ENCODE measurements at regions not wholly inside any gene's neighbourhood (a gene's known extent, or its start where the extent isn't known, plus 50 kb on each side); places are given as distances from the start of the nearest gene placed in this dataset.
A peak's percentile ranks its signal among the peaks of the same experiment; 100 is the strongest.

- no peak overlapping the region for H3K4me3 ChIP-seq
- H3K4me1 ChIP-seq (ENCODE audit: insufficient read depth): no peaks in the 10 kb centered on the region
- no peaks in the 10 kb centered on the region for H3K79me2 ChIP-seq (replicated peaks; ENCODE audit: insufficient read depth)
- no peak for TF ChIP-seq CREB1 (CRISPR knock-in tag; IDR thresholded peaks at IDR 0.05; ENCODE audit: low read depth)
- no peak for TF ChIP-seq ZNF114 (CRISPR knock-in tag; IDR thresholded peaks at IDR 0.05)
- no peak for TF ChIP-seq STAT1 (IDR thresholded peaks at IDR 0.05; ENCODE audit: unreplicated experiment)
- TF ChIP-seq ZNF462 (CRISPR knock-in tag; IDR thresholded peaks at IDR 0.05): no peak
- no peak for TF ChIP-seq CTCF (conservative IDR thresholded peaks at IDR 0.05; ENCODE audit: low read depth in 2 of 2)
- no peak for TF ChIP-seq ZNF331 (CRISPR knock-in tag; IDR thresholded peaks at IDR 0.05; ENCODE audit: low read depth)
- no peak for TF ChIP-seq POLR2AphosphoS5 (IDR thresholded peaks at IDR 0.05; ENCODE audit: low read depth)
- TF ChIP-seq NANOG (IDR thresholded peaks at IDR 0.05; ENCODE audit: borderline replicate concordance): no peak
- no peak for TF ChIP-seq ETS1 (IDR thresholded peaks at IDR 0.05)
- TF ChIP-seq, protein P1, sequence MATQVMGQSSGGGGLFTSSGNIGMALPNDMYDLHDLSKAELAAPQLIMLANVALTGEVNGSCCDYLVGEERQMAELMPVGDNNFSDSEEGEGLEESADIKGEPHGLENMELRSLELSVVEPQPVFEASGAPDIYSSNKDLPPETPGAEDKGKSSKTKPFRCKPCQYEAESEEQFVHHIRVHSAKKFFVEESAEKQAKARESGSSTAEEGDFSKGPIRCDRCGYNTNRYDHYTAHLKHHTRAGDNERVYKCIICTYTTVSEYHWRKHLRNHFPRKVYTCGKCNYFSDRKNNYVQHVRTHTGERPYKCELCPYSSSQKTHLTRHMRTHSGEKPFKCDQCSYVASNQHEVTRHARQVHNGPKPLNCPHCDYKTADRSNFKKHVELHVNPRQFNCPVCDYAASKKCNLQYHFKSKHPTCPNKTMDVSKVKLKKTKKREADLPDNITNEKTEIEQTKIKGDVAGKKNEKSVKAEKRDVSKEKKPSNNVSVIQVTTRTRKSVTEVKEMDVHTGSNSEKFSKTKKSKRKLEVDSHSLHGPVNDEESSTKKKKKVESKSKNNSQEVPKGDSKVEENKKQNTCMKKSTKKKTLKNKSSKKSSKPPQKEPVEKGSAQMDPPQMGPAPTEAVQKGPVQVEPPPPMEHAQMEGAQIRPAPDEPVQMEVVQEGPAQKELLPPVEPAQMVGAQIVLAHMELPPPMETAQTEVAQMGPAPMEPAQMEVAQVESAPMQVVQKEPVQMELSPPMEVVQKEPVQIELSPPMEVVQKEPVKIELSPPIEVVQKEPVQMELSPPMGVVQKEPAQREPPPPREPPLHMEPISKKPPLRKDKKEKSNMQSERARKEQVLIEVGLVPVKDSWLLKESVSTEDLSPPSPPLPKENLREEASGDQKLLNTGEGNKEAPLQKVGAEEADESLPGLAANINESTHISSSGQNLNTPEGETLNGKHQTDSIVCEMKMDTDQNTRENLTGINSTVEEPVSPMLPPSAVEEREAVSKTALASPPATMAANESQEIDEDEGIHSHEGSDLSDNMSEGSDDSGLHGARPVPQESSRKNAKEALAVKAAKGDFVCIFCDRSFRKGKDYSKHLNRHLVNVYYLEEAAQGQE (IDR thresholded peaks at IDR 0.05; ENCODE audit: unreplicated experiment): no peak
- no peak for TF ChIP-seq EZH2 (IDR thresholded peaks at IDR 0.05; ENCODE audit: low read depth, unreplicated experiment)
- no peak for TF ChIP-seq JUNB (IDR thresholded peaks at IDR 0.05; ENCODE audit: unreplicated experiment)
- TF ChIP-seq EZH2phosphoT487 (IDR thresholded peaks at IDR 0.05; ENCODE audit: unreplicated experiment): no peak
- ATAC-seq (no peak), DNase-seq (ENCODE audit: low spot score) (no peak)
- peak overlapping the region; percentile 72; the same call in 1 of the 2 replicates for H2AFZ ChIP-seq
- H3K4me1 Mint-ChIP-seq: peaks cover 3% of the 10 kb centered on the region; the same call in 2 of the 3 replicates
- H3K27ac Mint-ChIP-seq: no peak overlapping the region
- H3K36me3 ChIP-seq (ENCODE audit: insufficient read depth): no peaks in the 10 kb centered on the region
- H3K4me3 Mint-ChIP-seq: no peak overlapping the region
- H3K27me3 Mint-ChIP-seq (ENCODE audit: insufficient read depth, low read depth, poor library complexity): no peaks in the 10 kb centered on the region
- no peaks in the 10 kb centered on the region for H3F3A ChIP-seq (replicated peaks; ENCODE audit: low read depth)
- no peaks in the 10 kb centered on the region for H3K27me3 ChIP-seq (ENCODE audit: insufficient read depth)
- no peaks in the 10 kb centered on the region for H3K9me3 Mint-ChIP-seq
- no peaks in the 10 kb centered on the region; the same call in 2 of the 3 replicates for H3K36me3 Mint-ChIP-seq (ENCODE audit: low read depth)
- H3K4me2 ChIP-seq: no peak overlapping the region
- H3K9me2 ChIP-seq (ENCODE audit: insufficient read depth): peaks cover 3% of the 10 kb centered on the region
- no peaks in the 10 kb centered on the region for H4K20me1 ChIP-seq (replicated peaks; ENCODE audit: insufficient read depth)
- H3K27ac ChIP-seq (ENCODE audit: low read depth): no peak overlapping the region
These were observed 307.4 kb upstream of the SEMA6A start for GRCh38 chr5:116881921-116882531.

Data from GM23338 (cell line).